ENCODE measurements at regions not wholly inside any gene's neighbourhood (a gene's known extent, or its start where the extent isn't known, plus 50 kb on each side); places are given as distances from the start of the nearest gene placed in this dataset.

DNA sequence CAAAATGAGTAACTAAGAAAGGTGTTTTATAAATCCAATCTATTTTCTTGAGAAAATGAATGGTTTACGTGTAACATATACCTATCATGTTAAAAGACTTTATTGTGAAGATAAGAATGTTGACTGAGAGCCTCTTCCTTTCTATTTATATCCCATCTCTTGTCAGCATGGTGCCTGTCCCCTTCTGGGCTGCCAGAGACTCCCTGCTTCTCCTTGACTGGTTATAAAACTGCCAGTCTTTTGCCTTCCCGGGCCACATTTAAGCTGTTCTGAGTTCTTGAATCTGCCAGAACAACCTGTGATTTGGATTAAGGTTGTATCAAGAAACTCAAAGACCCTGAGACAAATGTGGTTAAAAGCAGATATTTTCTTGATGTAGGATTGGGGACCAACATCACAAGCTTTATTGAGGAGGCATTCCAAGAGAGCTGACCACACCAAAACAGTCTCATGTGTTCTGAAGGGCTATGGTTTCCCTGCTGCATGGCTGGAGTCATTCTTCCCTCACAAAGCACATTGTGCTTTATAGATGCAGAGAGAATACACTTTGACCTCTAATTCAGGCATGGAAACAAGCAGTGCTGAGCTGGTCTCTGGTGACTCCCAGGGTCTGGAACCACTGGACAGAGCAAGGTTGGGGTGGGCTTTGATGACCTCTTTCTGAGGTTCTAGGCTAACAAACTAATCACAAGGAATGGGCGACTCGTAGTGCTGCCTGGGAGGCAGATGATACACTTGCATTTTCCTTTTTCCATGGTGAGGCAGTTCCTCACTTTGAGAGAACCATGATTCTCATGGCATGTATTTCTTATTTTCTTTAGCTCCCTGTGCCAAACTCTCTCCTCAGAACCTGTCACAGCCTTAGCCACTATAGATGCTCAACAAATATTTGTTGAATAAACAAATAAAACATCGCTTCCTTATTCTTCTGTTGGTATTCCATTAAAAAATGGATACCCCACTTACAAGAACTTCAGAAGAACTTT lies 205.0 kb upstream of the PREP start:
- peak overlapping the region; percentile 100 for H3K27ac Mint-ChIP-seq (ENCODE audit: unreplicated experiment)
- Histone ChIP-seq H3K27me3 (ENCODE audit: insufficient read depth, low read length) (no peaks in the 10 kb centered on the region), H3K4me3 (ENCODE audit: insufficient read depth, low read depth, low read length) (no peak overlapping the region), H3K79me2 (ENCODE audit: insufficient read depth, low read length) (no peaks in the 10 kb centered on the region), H3K4me1 (ENCODE audit: insufficient read depth, low read length) (peaks cover 21% of the 10 kb centered on the region), H3K9me3 (ENCODE audit: insufficient read depth, low read depth, low read length) (no peaks in the 10 kb centered on the region), H3K9ac (ENCODE audit: low read length) (peak overlapping the region; percentile 78), H3K4me2 (ENCODE audit: low read length) (peak overlapping the region; percentile 72), H2AFZ (ENCODE audit: low read depth, low read length) (peak overlapping the region; percentile 11), H4K20me1 (ENCODE audit: insufficient read depth, low read length) (no peaks in the 10 kb centered on the region), H3K36me3 (ENCODE audit: insufficient read depth, low read length) (no peaks in the 10 kb centered on the region), H3K27ac (ENCODE audit: low read depth, low read length) (peak overlapping the region; percentile 98)
- TF ChIP-seq, protein P1, sequence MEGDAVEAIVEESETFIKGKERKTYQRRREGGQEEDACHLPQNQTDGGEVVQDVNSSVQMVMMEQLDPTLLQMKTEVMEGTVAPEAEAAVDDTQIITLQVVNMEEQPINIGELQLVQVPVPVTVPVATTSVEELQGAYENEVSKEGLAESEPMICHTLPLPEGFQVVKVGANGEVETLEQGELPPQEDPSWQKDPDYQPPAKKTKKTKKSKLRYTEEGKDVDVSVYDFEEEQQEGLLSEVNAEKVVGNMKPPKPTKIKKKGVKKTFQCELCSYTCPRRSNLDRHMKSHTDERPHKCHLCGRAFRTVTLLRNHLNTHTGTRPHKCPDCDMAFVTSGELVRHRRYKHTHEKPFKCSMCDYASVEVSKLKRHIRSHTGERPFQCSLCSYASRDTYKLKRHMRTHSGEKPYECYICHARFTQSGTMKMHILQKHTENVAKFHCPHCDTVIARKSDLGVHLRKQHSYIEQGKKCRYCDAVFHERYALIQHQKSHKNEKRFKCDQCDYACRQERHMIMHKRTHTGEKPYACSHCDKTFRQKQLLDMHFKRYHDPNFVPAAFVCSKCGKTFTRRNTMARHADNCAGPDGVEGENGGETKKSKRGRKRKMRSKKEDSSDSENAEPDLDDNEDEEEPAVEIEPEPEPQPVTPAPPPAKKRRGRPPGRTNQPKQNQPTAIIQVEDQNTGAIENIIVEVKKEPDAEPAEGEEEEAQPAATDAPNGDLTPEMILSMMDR (IDR thresholded peaks at IDR 0.05; ENCODE audit: insufficient read depth, low read depth, low read length): no peak
- no peak for TF ChIP-seq EZH2 (IDR thresholded peaks at IDR 0.05; ENCODE audit: insufficient read depth, low read length)
- no peaks in the 10 kb centered on the region for H3K27me3 Mint-ChIP-seq (ENCODE audit: low read depth, unreplicated experiment)
- no peak overlapping the region for H3K4me3 Mint-ChIP-seq (ENCODE audit: unreplicated experiment)
- FAIRE-seq (peak; percentile 84), DNase-seq (ENCODE audit: low read depth) (peak; percentile 23)
- H3K4me1 Mint-ChIP-seq (ENCODE audit: low read depth, unreplicated experiment): peaks cover 39% of the 10 kb centered on the region
- no peaks in the 10 kb centered on the region for H3K36me3 Mint-ChIP-seq (ENCODE audit: low read depth, unreplicated experiment)
- peaks cover 6% of the 10 kb centered on the region for H3K9me3 Mint-ChIP-seq (ENCODE audit: unreplicated experiment)

- H3K36me3 Mint-ChIP-seq (ENCODE audit: low read depth, unreplicated experiment): no peaks in the 10 kb centered on the region
- peaks cover 37% of the 10 kb centered on the region for H3K4me1 Mint-ChIP-seq (ENCODE audit: low read depth, unreplicated experiment)
- H3K27ac Mint-ChIP-seq (ENCODE audit: unreplicated experiment): no peak overlapping the region
These were observed 204.1 kb upstream of the PREP start for GRCh38 chr6:105606831-105607463.

More at GRCh38 chr6:105606831-105607463, 204.1 kb upstream of the PREP start:
- Histone ChIP-seq H3K27ac (ENCODE audit: low read depth, low read length) (no peak overlapping the region), H3K4me1 (ENCODE audit: insufficient read depth, low read length) (peaks cover 21% of the 10 kb centered on the region), H3K4me3 (ENCODE audit: insufficient read depth, low read depth, low read length) (no peak overlapping the region), H3K79me2 (ENCODE audit: insufficient read depth, low read length) (no peaks in the 10 kb centered on the region), H3K4me2 (ENCODE audit: low read length) (no peak overlapping the region), H3K36me3 (ENCODE audit: insufficient read depth, low read length) (no peaks in the 10 kb centered on the region), H2AFZ (ENCODE audit: low read depth, low read length) (no peak overlapping the region), H3K27me3 (ENCODE audit: insufficient read depth, low read length) (no peaks in the 10 kb centered on the region), H3K9ac (ENCODE audit: low read length) (no peak overlapping the region), H3K9me3 (ENCODE audit: insufficient read depth, low read depth, low read length) (no peaks in the 10 kb centered on the region), H4K20me1 (ENCODE audit: insufficient read depth, low read length) (no peaks in the 10 kb centered on the region)
- TF ChIP-seq, protein P1 (IDR thresholded peaks at IDR 0.05; ENCODE audit: insufficient read depth, low read depth, low read length): no peak
- no peak for TF ChIP-seq EZH2 (IDR thresholded peaks at IDR 0.05; ENCODE audit: insufficient read depth, low read length)
- DNase-seq (ENCODE audit: low read depth): no peak
- Mint-ChIP-seq H3K9me3 (ENCODE audit: unreplicated experiment) (peaks cover 6% of the 10 kb centered on the region), H3K4me3 (ENCODE audit: unreplicated experiment) (no peak overlapping the region), H3K27me3 (ENCODE audit: low read depth, unreplicated experiment) (no peaks in the 10 kb centered on the region)
- no peak for FAIRE-seq
